NCI-H774 (cell line): ENCODE measurements at regions not wholly inside any gene's neighbourhood (a gene's known extent, or its start where the extent isn't known, plus 50 kb on each side); places are given as distances from the start of the nearest gene placed in this dataset.

Experiments
- DNase-seq: peaks from one replicate; lab custom pipeline; 2025; lab: John Stamatoyannopoulos, UW

DNA sequence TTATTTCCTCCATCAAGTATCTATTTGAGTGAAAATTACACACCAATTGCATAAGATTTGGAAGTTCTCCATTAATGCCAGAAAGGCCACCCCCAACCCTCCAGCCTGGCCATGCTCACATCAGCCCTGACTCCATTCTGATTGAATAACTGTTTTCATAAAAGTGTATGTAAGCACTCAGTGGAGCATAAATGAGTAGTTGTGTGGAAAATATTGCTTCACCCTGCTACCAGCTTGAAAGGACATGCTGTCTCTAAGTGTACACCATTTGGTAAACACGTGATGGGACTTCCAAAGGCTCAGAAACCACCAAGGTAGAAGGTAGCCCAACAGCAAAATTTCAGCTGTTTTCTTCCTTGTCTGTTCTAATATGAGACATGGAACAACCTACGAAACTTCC lies 393.8 kb downstream of the ZNF385D start:
- no peak for DNase-seq

DNA sequence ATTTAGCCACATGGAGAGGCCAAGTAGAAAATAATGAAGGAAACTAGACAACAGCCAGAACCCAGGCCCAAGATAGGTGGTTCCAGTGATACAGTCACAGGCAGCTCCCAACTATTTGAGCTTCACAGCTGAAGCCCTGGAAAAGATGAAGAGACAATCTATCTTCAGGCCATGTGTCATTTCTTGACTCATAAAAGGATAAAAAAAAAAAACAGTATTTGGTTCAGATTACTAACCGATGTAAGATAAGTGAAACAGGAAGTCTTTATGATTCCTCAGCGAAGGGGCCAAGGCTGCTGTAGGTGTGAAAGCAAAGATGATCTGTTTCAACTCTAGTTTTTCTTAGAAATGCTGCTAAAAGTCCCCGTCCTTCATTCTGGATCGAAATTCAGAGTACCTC lies 394.6 kb downstream of the ZNF385D start:
- DNase-seq = no peak

DNA sequence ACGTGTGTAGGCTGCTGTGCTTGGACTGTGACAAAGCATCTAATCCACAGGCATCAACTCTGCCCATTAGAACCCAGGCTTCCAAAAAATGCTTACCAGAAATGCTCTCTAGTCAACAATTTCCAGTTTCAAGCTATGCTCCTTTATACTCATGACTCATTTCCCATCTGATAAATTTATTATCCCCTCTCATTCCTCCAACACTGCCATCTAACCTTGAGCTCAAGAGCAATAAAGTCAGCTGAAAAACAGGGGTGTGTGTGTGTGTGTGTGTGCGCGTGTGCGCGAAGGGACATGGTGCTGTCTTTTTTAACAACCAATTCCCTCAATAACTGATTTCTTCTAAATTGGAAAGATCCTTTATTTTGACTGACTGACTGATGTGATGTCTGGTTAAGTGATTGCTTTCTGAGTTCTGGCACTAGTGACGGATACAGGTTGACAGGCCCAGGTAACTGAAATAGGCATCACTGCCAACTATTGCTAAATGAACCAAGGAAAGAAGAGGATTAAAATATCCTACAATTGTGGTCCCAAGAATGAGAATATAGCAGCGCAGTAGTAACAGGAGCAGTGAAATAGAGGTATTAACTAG lies 405.5 kb downstream of the ZNF385D start:
- no peak for DNase-seq

DNA sequence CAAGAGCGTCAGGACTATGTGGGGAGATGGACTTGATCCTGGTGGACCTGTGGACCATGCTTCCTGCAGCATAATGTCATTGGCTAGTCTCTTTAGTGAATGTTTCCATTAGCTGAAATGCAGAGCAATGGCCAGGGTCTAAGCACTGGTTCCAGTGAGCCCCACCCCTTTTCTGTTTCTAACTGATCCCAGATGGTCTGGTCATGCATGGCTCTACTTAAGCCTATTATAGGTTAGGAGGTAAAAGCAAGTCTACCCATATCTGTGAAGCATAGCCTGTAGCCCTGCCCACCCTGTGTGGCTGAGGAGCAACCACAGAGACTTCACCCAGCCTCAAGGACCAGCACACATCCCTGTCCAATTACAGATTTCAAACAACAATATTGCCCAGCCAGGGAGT lies 419.2 kb downstream of the ZNF385D start:
- no peak for DNase-seq

DNA sequence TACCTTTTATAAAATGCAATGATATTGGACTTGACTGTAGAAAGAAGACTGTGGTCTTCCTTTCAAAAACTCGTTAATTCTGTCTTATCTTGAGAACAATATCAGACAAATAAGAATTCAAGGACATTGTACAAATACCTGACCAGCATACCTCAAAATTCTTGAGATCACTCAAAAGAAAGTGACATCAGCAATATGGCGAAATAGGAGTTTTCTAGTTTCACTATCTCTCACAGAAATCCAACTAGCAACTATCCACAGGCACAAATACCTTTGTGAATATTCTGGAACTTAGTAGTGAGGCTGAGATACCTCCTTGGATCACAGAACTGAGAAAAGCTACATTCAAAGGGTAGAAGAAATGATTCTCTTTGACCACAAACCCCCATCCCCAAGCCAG lies 419.7 kb downstream of the ZNF385D start:
- DNase-seq = no peak

DNA sequence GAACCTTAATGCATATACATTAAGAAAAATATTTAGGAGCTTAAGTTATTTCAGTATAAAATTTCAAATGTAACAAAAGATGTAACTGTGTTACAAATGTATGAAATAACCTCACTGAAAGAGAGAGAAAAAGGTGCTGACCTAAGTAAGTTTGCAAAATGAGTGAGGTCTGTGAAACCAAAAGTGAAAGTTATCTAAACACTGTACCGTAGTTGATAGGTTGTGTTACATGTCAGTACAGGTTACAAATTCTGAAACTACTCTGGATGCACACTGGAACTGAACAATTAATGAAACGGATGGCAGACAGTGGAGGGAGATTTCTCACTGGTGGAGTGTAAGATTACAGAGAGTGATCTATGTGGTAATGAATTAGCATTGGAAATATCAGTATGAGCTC lies 420.7 kb downstream of the ZNF385D start:
- DNase-seq = no peak

DNA sequence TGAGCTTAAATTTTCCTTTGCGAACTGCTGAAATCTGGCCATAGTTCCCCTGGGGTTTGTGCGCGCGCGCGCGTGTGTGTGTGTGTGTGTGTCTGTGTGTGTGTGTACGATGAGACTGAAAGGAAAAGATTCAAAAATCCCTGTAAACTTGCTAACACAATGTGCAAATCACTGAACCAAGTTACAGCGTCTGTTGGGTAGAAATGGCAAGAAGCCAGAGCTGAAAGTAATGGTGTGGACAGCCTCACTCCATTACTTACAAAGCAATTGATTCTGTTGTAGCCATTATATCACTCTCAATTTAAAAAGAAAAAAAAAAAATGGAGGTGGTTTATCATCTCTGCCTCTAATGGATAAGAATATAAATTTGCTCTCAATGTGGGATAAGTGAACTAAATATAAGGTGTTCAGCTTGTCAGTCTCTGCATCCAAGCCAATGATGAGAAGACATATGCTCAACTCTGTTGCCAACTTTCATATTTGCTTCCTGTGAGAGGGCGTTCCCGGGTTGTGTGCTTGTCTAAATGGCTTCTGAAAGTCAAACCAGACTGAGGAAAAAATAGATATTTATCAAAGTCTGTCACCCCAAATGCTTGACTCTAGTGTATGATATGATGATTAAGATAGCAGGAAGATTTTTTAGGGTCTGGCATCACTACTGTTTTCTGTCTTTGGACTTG lies 422.2 kb downstream of the ZNF385D start:
- DNase-seq = no peak

DNA sequence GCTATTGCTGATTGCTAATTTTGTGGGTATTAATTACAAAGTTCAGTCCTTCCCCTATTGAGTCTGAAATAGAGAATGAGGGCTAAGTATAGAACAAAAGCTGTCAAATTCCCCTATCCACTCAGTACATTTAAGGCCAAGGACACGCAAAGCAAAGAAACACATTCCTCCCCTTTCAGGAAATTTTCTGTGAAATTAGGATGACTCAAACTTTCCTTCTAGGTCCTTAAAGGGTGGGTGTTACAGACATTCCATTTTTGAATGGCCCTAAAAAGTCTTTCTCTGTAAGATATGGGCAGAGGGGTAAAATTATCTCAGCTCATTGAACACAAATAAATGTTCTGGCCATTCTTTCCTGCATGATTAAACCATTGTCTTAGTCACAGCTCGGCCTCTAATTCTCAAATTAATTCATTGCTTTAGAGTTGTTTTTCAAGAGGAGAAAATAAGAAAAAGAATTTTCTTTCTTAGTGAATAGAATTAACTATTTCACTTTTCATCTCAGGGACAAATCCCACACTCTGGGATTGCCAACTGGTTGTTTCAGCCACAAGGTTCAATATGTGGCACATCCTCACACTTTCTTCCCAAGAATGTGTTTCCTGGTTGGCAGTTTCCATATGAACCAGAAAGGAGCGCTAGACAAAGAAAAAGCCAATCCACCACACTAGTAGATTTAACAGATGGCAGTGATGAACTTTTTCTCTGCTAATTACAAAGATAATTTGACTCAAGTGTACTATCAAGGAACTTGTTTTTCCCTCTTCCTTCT lies 424.1 kb downstream of the ZNF385D start:
- no peak for DNase-seq

DNA sequence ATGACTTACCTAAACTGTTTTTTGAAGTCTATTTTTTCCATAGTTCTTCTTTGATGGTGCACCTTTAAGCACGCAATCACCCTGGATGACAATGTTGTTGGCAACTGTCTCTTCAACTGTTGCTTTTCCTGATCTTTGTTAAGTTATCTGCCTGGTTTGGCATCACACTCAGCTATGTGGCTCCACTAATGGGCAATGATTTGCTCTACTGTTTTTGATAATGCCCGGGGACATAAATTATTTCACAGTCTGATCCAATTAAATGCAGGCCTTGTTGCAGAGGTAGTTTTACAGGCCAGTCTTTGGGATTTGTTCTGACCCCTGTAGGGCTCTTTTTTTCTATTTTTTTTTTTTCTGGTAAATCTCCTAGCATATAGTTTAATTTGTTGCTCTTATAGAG lies 436.3 kb downstream of the ZNF385D start:
- no peak for DNase-seq

DNA sequence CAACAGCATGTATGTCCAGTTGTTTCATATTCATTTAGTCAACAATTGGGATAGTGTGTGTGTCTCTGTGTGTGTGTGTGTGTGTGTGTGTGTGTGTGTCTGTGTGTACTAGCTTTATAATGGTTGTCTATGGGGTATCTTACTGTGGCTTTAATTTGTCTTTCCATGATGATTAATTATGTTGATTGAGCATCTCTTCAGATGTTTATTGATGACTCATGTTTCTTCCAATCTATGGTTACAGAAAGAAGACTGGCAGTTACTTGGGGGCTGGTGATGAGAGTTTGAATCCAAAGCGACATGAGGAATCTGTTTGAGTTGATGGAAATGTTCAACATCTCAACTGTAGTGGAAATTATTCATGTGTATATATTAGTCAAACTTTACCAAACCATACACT lies 440.1 kb downstream of the ZNF385D start:
- no peak for DNase-seq

DNA sequence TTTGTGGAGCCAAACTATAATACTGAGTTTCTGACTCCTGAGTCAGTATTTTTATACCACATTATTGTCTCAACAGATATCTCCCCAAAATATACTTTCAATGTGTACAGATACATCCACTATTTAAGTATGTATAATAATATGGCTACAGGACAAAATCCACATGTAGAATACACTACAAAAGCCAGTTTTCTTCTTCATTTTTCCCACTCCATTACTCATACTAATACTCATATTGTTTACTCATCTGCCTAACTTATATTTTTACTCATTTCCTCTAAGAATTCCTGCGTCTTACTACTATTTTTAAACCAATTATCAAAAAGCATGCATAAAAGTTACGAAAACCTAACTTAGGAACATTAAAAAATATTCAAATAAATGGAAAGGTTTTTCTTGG lies 440.8 kb downstream of the ZNF385D start:
- no peak for DNase-seq

DNA sequence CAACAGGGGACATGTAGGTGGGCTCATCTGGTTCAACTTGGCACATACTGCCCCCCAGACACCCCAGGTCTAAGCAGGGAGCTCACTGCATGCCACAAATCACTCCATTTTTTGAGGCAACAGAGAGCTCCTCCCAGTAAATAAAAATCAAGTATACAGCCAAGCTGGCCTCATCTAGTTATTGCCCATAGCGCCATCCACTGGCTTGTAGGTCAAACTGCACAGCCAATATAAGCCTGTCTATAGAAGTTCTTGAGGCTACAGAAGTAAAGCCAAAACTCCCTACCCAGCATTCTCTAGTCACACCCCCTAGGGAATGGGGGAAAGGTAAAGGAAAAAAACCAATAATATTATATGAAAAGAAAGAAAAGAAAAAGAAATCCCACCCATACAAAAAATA lies 453.7 kb downstream of the ZNF385D start:
- no peak for DNase-seq

DNA sequence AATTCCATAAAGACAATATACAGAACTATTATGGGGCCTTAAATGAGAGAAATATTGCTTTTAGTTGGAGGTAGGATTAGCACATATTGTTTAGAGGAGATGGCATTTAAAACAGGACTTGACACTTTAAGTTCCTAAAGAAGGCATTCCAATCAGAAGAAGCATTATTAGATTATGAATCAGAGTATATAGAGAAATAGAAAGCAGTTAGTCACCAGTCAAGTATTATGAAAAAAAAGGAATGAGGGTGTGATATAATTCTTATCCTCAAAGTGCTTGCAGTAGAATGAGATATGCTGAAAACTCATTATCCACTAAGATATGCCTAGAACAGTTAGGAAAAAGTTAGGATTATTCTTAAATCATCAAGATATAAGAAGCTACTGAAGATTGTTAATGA lies 456.2 kb downstream of the ZNF385D start:
- no peak for DNase-seq

DNA sequence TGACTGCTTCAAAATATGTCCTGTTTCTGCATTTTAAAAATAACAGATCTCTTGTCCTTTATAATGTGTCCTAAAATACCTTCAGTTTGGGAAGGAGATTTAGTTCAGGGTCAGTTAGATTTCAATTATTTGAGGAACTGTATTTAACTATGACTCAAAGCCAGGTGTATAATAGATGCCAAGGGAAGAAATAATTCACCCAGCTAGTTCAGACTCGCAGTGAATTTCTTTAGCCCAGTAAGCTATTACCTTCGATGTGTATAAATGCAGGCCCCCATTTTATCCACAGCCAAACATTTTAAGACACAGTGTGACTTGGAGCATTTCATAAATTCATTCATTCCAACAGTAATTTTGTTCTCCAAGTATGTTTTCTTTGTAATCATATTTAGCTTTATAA lies 458.0 kb downstream of the ZNF385D start:
- no peak for DNase-seq

DNA sequence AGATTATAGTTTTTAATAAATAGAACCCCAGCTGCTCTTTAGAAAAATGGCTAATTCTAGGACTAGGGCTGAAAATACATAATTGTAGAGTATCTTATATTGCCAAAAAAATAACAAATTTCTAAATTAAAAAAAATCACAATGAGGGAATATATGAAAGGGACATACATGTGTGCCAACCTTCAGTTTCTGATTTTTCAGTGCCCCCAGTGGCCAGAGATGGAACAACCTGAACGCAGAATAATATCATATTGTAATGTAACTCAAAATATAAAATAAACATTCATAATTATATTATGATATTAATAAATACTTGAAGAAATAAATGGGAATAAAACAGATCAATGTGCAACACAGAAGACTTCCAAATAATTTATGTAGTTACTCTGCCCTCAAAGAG lies 460.5 kb downstream of the ZNF385D start:
- DNase-seq = no peak

DNA sequence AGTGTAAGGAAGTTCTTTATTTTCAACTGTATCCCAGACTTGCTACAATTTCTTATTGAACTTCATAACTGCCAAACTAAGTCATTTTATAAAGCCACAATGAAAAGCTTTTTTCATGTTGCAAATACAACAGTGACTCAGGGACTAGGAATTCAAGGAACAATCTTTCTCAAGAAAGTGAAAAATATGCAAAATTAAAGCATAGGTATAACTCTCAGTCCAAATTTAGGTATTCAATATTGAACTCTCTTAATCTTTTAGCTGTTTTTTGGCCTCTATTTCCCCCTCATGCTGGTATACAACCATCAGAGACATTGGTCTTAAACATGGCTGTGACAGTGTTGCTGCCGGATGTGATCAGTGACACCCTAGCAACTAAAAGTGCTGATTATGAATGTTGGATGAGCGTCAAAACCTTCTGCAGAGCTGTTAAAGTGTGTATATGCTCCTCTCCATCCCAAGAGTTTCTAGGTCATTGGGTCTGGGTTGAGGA lies 476.9 kb downstream of the ZNF385D start:
- DNase-seq = no peak

DNA sequence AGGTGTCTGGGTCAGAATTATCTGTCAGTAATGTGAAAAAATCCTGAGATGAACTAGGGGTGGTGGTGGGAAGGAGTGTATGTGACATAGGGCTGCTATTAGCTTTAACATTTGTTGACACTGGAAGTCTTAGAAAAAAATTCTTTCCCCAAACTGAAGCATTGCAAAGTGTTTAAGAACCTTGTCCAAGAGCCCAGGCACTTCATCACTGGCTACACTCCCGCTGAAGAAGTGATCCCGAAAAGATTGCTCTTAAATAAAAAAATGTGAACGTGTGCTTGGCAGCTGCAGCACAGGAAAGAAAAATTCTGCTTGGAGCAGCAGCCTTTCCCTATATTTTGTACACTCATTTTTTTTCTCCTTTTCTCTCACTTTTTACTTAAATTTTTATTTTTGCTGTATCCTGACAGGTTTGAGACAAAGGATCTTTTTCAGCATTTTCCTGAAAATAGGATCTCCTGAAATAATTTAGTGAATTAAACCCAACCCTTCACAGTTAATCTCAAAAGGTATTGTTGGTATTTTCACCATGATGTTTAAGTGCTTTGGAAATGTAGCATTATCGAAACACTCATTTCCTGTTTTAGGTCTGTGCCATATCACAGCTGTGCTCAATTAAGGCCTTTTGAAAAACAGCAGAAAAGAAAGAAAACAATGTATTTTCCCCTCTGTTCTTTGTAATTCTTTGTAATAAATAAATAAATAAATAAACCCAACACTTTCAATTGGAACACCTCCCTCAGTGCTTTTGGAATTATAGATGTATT lies 477.6 kb downstream of the ZNF385D start:
- no peak for DNase-seq

DNA sequence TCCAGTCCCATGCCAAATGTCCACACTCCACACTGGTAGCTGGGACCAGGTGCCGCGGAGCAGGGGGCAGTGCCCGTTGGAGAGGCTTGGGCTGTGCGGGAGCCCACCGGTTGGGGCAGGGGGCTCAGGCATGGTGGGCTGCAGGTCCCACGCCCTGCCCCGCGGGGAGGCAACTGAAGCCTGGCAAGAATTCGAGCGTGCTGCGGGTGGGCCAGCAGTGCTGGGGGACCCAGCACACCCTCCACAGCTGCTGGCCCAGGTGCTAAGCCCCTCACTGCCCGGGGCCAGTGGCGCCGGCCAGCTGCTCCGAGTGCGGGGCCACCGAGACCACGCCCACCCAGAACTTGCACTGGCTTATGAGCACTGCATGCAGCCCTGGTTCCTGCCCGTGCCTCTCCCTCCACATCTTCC lies 479.4 kb downstream of the ZNF385D start:
- DNase-seq = no peak

DNA sequence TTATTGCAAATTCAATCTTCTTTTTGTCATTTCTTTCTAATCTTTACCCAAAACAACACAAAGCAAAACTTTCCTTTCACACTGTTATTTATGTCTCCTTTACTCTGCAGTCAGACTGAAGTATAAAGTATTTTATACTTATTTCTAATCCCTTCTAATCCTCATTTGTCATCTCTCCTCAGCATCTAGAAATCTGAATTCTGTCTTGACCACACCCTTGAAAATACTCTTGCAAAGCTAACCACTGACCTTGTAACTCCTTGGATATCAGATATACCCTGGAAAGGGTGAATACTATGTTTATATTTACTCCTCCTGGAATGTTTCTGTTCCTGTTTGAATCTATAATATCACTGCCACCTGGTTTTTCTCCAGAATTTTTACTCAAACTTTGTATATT lies 481.1 kb downstream of the ZNF385D start:
- no peak for DNase-seq

DNA sequence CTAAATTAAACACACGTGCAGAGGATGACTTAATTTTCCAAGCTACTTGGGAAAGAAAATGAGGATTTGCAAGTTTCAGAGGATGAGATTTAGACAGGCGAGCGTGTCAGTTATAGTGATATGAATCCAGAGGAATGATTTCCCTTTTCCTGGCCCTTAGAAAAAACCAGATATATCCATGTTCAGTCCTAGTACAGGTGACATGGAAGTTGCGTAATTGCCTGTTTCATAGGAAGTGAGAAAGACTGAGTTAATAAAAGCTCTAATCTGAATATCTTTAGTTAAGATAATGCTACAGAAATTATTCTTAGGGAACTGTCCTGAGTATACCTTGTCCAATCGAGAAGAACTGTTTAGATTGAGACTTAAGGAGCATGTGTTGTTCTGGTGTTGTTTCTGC lies 490.5 kb downstream of the ZNF385D start:
- no peak for DNase-seq

DNA sequence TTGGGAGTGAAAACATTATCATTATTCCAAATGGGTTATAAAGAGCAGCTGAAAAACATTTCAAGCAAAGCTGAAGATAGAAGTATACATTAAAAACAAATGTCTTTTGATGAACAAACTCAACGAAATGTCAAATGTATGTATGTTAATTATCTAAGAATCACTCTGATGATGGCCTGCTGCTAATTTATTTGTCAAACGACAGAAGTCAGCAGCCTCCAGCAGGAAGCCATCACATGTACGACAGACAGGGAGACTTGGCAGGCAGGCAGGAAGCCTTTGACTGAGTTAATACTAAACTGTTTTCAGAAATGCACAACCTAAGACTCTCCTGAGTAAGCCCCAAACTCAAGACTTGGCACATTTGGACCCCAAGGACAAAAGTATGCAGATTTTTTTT lies 491.1 kb downstream of the ZNF385D start:
- DNase-seq = no peak

DNA sequence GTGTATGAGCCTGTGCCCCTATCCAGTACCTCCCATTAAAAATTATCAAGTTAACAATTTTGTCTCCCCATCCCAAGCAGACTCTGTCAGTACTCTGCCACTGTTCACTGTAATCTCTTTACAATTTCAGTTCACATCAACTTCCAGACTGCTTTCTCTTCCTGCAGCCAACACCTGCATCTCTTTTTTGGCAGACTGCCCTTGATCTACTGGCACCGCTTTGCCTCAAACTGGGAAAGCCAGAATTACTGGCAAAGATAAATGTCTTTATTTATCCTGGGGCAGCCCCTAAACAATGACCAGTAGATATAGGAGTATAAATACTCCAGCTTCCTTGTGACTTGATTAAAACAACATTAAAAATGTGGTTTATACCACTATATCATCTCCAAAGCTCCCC lies 494.1 kb downstream of the ZNF385D start:
- no peak for DNase-seq

DNA sequence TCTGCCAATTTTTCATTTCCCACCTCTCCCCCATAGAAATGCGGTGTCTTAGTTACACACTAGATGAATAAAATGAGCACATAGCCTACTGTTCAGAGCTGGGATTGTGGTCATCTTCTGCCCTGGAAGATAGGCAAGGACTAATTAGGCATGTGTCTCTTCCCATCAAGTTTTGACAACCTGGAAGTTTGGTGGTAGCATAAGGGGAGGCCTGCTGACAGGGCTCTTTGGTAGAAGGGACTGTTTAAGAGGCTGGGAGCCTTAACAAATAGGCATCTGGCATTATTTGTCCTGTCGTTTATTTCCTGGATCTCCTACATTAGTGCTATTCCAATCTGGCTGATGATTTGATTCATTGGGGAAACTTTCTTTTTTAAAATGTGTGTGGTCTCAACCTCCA lies 512.3 kb downstream of the ZNF385D start:
- DNase-seq = no peak
